HEK293T (cell line): ENCODE measurements at regions not wholly inside any gene's neighbourhood (a gene's known extent, or its start where the extent isn't known, plus 50 kb on each side); places are given as distances from the start of the nearest gene placed in this dataset.

ENCODE experiments used
- ARNT ChIP-seq: fragments of 450-650 bp; IDR thresholded peaks from 2 replicates; pipeline ENCODE4 v1.6.1; 2017; ENCODE audit warnings: mild to moderate bottlenecking
- BHLHE40 ChIP-seq: fragments of 450-650 bp; IDR thresholded peaks from 2 replicates; pipeline ENCODE4 v1.6.1; 2016; ENCODE audit warnings: mild to moderate bottlenecking, moderate library complexity, borderline replicate concordance
- ELF4 ChIP-seq: fragments of 450-650 bp; IDR thresholded peaks from 2 replicates; pipeline ENCODE4 v1.6.1; 2017; ENCODE audit warnings: antibody characterized with exemption
- FOXA1 ChIP-seq: fragments of 450-650 bp; IDR thresholded peaks from 2 replicates; pipeline ENCODE4 v1.6.1; 2016; ENCODE audit warnings: mild to moderate bottlenecking
- FOXK2 ChIP-seq: fragments of 450-650 bp; IDR thresholded peaks from 2 replicates; pipeline ENCODE4 v1.6.1; 2016; ENCODE audit warnings: mild to moderate bottlenecking
- FOXM1 ChIP-seq: fragments of 450-650 bp; IDR thresholded peaks from 2 replicates; pipeline ENCODE4 v1.6.1; 2017; ENCODE audit warnings: mild to moderate bottlenecking, borderline replicate concordance
- HDGF ChIP-seq: fragments of 450-650 bp; IDR thresholded peaks from 2 replicates; pipeline ENCODE4 v1.6.1; 2017; ENCODE audit warnings: antibody characterized with exemption, borderline replicate concordance
- LEF1 ChIP-seq: fragments of 450-650 bp; IDR thresholded peaks from 2 replicates; pipeline ENCODE4 v1.6.1; 2017; ENCODE audit warnings: mild to moderate bottlenecking, borderline replicate concordance
- NFRKB ChIP-seq: fragments of 450-650 bp; IDR thresholded peaks from 2 replicates; pipeline ENCODE4 v1.6.1; 2016; ENCODE audit warnings: mild to moderate bottlenecking, moderate library complexity
- PKNOX1 ChIP-seq: fragments of 450-650 bp; IDR thresholded peaks from 2 replicates; pipeline ENCODE4 v1.6.1; 2016
- SP1 ChIP-seq: fragments of 450-650 bp; IDR thresholded peaks from 2 replicates; pipeline ENCODE4 v1.6.1; 2017
- SUZ12 ChIP-seq: fragments of 450-650 bp; IDR thresholded peaks from 2 replicates; pipeline ENCODE4 v1.6.1; 2016; ENCODE audit warnings: mild to moderate bottlenecking
- TARDBP ChIP-seq: fragments of 450-650 bp; IDR thresholded peaks from 2 replicates; pipeline ENCODE4 v1.6.1; 2016
- ZNF384 ChIP-seq: fragments of 450-650 bp; IDR thresholded peaks from 2 replicates; pipeline ENCODE4 v1.6.1; 2016

DNA sequence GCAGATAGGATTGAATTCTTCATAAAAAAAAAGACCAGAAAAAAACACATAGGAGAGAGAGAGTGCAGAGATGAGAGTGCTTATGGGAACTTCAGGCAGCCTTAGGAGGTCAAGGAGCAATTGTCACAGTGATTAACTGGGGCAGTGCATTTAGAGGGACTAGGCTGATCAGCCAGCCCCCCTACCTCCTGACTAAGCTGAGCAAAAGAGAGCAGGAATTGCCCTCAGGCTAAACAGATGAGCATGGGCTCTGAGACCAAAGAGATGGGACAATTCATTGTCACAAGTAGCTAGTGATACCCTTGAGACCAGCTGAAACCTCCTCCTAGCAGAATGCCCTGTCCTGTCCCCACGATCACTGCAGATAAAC is 124.0 kb downstream of the BTG1 start:
- no peak for TF ChIP-seq SUZ12
- no peak for TF ChIP-seq TARDBP
- TF ChIP-seq SP1 = no peak
- TF ChIP-seq NFRKB = no peak
- no peak for TF ChIP-seq BHLHE40
- no peak for TF ChIP-seq ELF4
- TF ChIP-seq PKNOX1 = no peak
- TF ChIP-seq HDGF = no peak
- no peak for TF ChIP-seq FOXA1
- no peak for TF ChIP-seq LEF1
- no peak for TF ChIP-seq FOXK2
- no peak for TF ChIP-seq ZNF384
- TF ChIP-seq ARNT = no peak
- no peak for TF ChIP-seq FOXM1
